DND-41 (cell line): ENCODE measurements at regions not wholly inside any gene's neighbourhood (a gene's known extent, or its start where the extent isn't known, plus 50 kb on each side); places are given as distances from the start of the nearest gene placed in this dataset.

Experiments used
- ATAC-seq: fragments of 200-7000 bp; cut with Tn5 transposase; 3 replicates; pipeline ENCODE4 v1.9.1; 2021; ENCODE audit warnings: low read depth; ENCODE audit not compliant: insufficient read depth
- DNase-seq: peaks from one replicate; pipeline ENCODE4 v3.0.0-alpha.2; 2020
- H2AFZ ChIP-seq: 2 replicates; pipeline ENCODE4 v1.6.0; 2012; ENCODE audit warnings: low read depth, low read length
- H3K27ac ChIP-seq: 2 replicates; pipeline ENCODE4 v1.5.1; 2012; ENCODE audit warnings: low read length, inconsistent platforms
- H3K27me3 ChIP-seq: fragments of 200-600 bp; sonication (generic); 2 replicates; pipeline ENCODE4 v1.6.0; 2012; ENCODE audit warnings: low read length, mild to moderate bottlenecking, inconsistent platforms; ENCODE audit not compliant: insufficient read depth, poor library complexity
- H3K36me3 ChIP-seq: 2 replicates; pipeline ENCODE4 v1.5.1; 2012; ENCODE audit warnings: low read length, inconsistent platforms; ENCODE audit not compliant: insufficient read depth
- H3K4me1 ChIP-seq: 2 replicates; pipeline ENCODE4 v1.5.1; 2012; ENCODE audit warnings: mild to moderate bottlenecking, low read length; ENCODE audit not compliant: insufficient read depth
- H3K4me2 ChIP-seq: 2 replicates; pipeline ENCODE4 v1.6.0; 2012; ENCODE audit warnings: mild to moderate bottlenecking, moderate library complexity, low read length, inconsistent platforms; ENCODE audit not compliant: insufficient read depth
- H3K4me3 ChIP-seq, 2 experiments: fragments of 200-600 bp in 1 of 2; shearing (Covaris generic) in 1 of 2; 2 replicates each; pipeline ENCODE4 v1.5.1; 2012 to 2016; ENCODE audit warnings: inconsistent platforms in 2 of 2, low read length in 2 of 2, mild to moderate bottlenecking in 2 of 2, low read depth in 1 of 2, moderate library complexity in 1 of 2
- H3K79me2 ChIP-seq: 2 replicates; pipeline ENCODE4 v1.6.0; 2012; ENCODE audit warnings: low read length, inconsistent platforms; ENCODE audit not compliant: insufficient read depth
- H3K9ac ChIP-seq: 2 replicates; pipeline ENCODE4 v1.6.0; 2012; ENCODE audit warnings: low read depth, mild to moderate bottlenecking, inconsistent platforms, low read length, moderate library complexity
- H3K9me3 ChIP-seq: 2 replicates; pipeline ENCODE4 v1.5.1; 2012; ENCODE audit warnings: low read length, moderate library complexity, mild to moderate bottlenecking, inconsistent platforms; ENCODE audit not compliant: insufficient read depth, severe bottlenecking
- H4K20me1 ChIP-seq: 2 replicates; pipeline ENCODE4 v1.6.0; 2012; ENCODE audit warnings: low read length; ENCODE audit not compliant: insufficient read depth
- CTCF ChIP-seq: IDR thresholded peaks from 2 replicates; pipeline ENCODE4 v1.5.1; 2012; ENCODE audit warnings: borderline replicate concordance, low read length, moderate library complexity, mild to moderate bottlenecking; ENCODE audit not compliant: poor library complexity, severe bottlenecking; ENCODE audit errors: extremely low read depth
- EZH2 ChIP-seq: IDR thresholded peaks from 3 replicates; pipeline ENCODE4 v1.6.1; 2012; ENCODE audit warnings: borderline replicate concordance, low read depth, mild to moderate bottlenecking, moderate library complexity, low read length, inconsistent platforms; ENCODE audit not compliant: severe bottlenecking

GRCh38 chr12:17239874-17240273 lies 633.9 kb upstream of the LMO3 start:
- DNase-seq = no peak
- Histone ChIP-seq H3K79me2 (no peaks in the 10 kb centered on the region), H3K4me3 (no peak overlapping the region), H3K27ac (no peak overlapping the region), H2AFZ (no peak overlapping the region), H3K4me2 (no peak overlapping the region), H3K4me1 (no peaks in the 10 kb centered on the region), H4K20me1 (no peaks in the 10 kb centered on the region), H3K9me3 (no peaks in the 10 kb centered on the region), H3K27me3 (no peaks in the 10 kb centered on the region), H3K36me3 (no peaks in the 10 kb centered on the region), H3K9ac (no peak overlapping the region)
- TF ChIP-seq EZH2 (no peak), CTCF (no peak)
- no peak for ATAC-seq

GRCh38 chr12:17235996-17236395 lies 630.0 kb upstream of the LMO3 start:
- no peaks in the 10 kb centered on the region for H3K4me1 ChIP-seq
- no peak overlapping the region for H2AFZ ChIP-seq
- H3K4me3 ChIP-seq = no peak overlapping the region
- H3K79me2 ChIP-seq = no peaks in the 10 kb centered on the region
- no peaks in the 10 kb centered on the region for H4K20me1 ChIP-seq
- no peak overlapping the region for H3K9ac ChIP-seq
- no peaks in the 10 kb centered on the region for H3K36me3 ChIP-seq
- no peak overlapping the region for H3K4me2 ChIP-seq
- H3K27ac ChIP-seq = no peak overlapping the region
- H3K27me3 ChIP-seq = no peaks in the 10 kb centered on the region
- no peak for TF ChIP-seq EZH2
- TF ChIP-seq CTCF = no peak
- ATAC-seq (no peak), DNase-seq (no peak)
- no peaks in the 10 kb centered on the region for H3K9me3 ChIP-seq

- ATAC-seq (no peak), DNase-seq (no peak)
- H3K27ac ChIP-seq = no peak overlapping the region
- H3K4me3 ChIP-seq = no peak overlapping the region
- H3K27me3 ChIP-seq = no peaks in the 10 kb centered on the region
- H3K79me2 ChIP-seq = no peaks in the 10 kb centered on the region
- TF ChIP-seq EZH2 = no peak
- TF ChIP-seq CTCF = no peak
- no peak overlapping the region for H2AFZ ChIP-seq
- H3K9ac ChIP-seq = no peak overlapping the region
- no peaks in the 10 kb centered on the region for H3K9me3 ChIP-seq
- no peaks in the 10 kb centered on the region for H4K20me1 ChIP-seq
- no peaks in the 10 kb centered on the region for H3K4me1 ChIP-seq
- H3K4me2 ChIP-seq = no peak overlapping the region
- H3K36me3 ChIP-seq = no peaks in the 10 kb centered on the region
Measured at GRCh38 chr12:17215759-17216570, 610.0 kb upstream of the LMO3 start.
